ENCODE measurements at regions not wholly inside any gene's neighbourhood (a gene's known extent, or its start where the extent isn't known, plus 50 kb on each side); places are given as distances from the start of the nearest gene placed in this dataset.

DNA sequence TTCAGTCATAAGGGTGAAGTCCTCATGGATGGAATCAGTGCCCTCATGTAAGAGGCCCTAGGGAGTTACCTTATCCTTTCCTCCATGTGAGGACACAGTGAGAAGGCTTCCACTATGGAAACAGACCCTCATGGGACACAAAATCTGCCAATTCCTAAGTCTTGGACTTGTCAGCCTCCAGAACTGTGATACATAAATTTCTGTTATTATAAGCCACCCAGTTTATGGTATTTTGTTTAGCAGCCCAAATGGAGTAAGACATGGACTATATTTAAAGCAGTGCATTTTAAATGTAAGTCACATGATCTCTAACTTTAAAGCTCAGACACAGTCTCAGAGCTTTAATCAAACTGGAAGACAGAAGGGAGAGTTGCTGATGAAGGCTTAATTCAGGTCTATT, 619.8 kb upstream of the CHORDC1 start:
- Histone ChIP-seq H3K27me3 (ENCODE audit: control insufficient read depth, insufficient read depth, low read length) (no peaks in the 10 kb centered on the region), H3K4me2 (ENCODE audit: low read depth, low read length) (no peak overlapping the region), H2AK5ac (ENCODE audit: low read depth, low read length) (no peak overlapping the region), H3K4ac (ENCODE audit: low read depth, low read length) (no peak overlapping the region), H3K36me3 (ENCODE audit: control insufficient read depth, insufficient read depth, low read length) (no peaks in the 10 kb centered on the region), H3K4me1 (ENCODE audit: control insufficient read depth, insufficient read depth, low read length) (no peaks in the 10 kb centered on the region), H2BK15ac (ENCODE audit: low read depth, low read length) (no peak overlapping the region), H3K14ac (replicated peaks; ENCODE audit: low read depth, low read length) (no peak overlapping the region), H3K4me3 (ENCODE audit: insufficient read depth, low read depth, low read length) (no peak overlapping the region), H4K5ac (ENCODE audit: low read depth, low read length) (no peak overlapping the region), H3K56ac (ENCODE audit: extremely low read depth, insufficient read depth, low read length) (no peak overlapping the region), H4K91ac (ENCODE audit: insufficient read depth, low read depth, low read length) (no peak overlapping the region), H4K8ac (ENCODE audit: low read depth in 2 of 2, low read length in 2 of 2) (no peak overlapping the region), H3K9me3 (ENCODE audit: control insufficient read depth, insufficient read depth, low read length) (no peaks in the 10 kb centered on the region), H4K20me1 (ENCODE audit: insufficient read depth, low read length) (no peaks in the 10 kb centered on the region), H2BK120ac (ENCODE audit: low read depth, low read length) (no peak overlapping the region), H3K23ac (ENCODE audit: low read depth, low read length) (no peak overlapping the region), H3K18ac (ENCODE audit: low read depth, low read length) (no peak overlapping the region), H3K9me1 (ENCODE audit: insufficient read depth, low read length) (no peaks in the 10 kb centered on the region), H2BK20ac (ENCODE audit: low read depth, low read length) (no peak overlapping the region), H2AFZ (replicated peaks; ENCODE audit: low read length, poor library complexity) (no peak overlapping the region), H3K79me1 (ENCODE audit: low read depth in 1 of 2, low read length in 2 of 2) (no peaks in the 10 kb centered on the region), H3K9ac (ENCODE audit: low read depth, low read length) (no peak overlapping the region), H2AK9ac (replicated peaks; ENCODE audit: low read depth, low read length, poor library complexity) (no peak overlapping the region), H3K27ac (ENCODE audit: insufficient read depth, low read length) (no peak overlapping the region), H2BK5ac (ENCODE audit: low read depth, low read length, poor library complexity, severe bottlenecking) (no peak overlapping the region)
- TF ChIP-seq RAD21 (IDR thresholded peaks at IDR 0.05; ENCODE audit: low read length), result no peak
- no peak for TF ChIP-seq POLR2A (IDR thresholded peaks at IDR 0.05; ENCODE audit: low read depth, low read length)
- TF ChIP-seq CHD1 (IDR thresholded peaks at IDR 0.05; ENCODE audit: low read depth, low read length), result no peak
- TF ChIP-seq FOS (IDR thresholded peaks at IDR 0.05; ENCODE audit: low read depth, low read length), result no peak
- TF ChIP-seq RCOR1 (IDR thresholded peaks at IDR 0.05; ENCODE audit: insufficient replicate concordance, low read length), result no peak
- TF ChIP-seq, protein P1, sequence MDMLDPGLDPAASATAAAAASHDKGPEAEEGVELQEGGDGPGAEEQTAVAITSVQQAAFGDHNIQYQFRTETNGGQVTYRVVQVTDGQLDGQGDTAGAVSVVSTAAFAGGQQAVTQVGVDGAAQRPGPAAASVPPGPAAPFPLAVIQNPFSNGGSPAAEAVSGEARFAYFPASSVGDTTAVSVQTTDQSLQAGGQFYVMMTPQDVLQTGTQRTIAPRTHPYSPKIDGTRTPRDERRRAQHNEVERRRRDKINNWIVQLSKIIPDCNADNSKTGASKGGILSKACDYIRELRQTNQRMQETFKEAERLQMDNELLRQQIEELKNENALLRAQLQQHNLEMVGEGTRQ (IDR thresholded peaks at IDR 0.05; ENCODE audit: low read depth, low read length), result no peak
- no peak for TF ChIP-seq RFX5 (IDR thresholded peaks at IDR 0.05; ENCODE audit: low read depth, low read length)
- no peak for TF ChIP-seq MAZ (IDR thresholded peaks at IDR 0.05; ENCODE audit: borderline replicate concordance, low read depth, low read length)
- TF ChIP-seq, protein P2, sequence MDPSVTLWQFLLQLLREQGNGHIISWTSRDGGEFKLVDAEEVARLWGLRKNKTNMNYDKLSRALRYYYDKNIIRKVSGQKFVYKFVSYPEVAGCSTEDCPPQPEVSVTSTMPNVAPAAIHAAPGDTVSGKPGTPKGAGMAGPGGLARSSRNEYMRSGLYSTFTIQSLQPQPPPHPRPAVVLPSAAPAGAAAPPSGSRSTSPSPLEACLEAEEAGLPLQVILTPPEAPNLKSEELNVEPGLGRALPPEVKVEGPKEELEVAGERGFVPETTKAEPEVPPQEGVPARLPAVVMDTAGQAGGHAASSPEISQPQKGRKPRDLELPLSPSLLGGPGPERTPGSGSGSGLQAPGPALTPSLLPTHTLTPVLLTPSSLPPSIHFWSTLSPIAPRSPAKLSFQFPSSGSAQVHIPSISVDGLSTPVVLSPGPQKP (IDR thresholded peaks at IDR 0.05; ENCODE audit: borderline replicate concordance, low read depth, low read length), result no peak
- no peak for TF ChIP-seq MXI1 (IDR thresholded peaks at IDR 0.05; ENCODE audit: borderline replicate concordance, low read depth, low read length)
- TF ChIP-seq BHLHE40 (IDR thresholded peaks at IDR 0.05; ENCODE audit: low read depth, low read length), result no peak
- TF ChIP-seq, protein P3, sequence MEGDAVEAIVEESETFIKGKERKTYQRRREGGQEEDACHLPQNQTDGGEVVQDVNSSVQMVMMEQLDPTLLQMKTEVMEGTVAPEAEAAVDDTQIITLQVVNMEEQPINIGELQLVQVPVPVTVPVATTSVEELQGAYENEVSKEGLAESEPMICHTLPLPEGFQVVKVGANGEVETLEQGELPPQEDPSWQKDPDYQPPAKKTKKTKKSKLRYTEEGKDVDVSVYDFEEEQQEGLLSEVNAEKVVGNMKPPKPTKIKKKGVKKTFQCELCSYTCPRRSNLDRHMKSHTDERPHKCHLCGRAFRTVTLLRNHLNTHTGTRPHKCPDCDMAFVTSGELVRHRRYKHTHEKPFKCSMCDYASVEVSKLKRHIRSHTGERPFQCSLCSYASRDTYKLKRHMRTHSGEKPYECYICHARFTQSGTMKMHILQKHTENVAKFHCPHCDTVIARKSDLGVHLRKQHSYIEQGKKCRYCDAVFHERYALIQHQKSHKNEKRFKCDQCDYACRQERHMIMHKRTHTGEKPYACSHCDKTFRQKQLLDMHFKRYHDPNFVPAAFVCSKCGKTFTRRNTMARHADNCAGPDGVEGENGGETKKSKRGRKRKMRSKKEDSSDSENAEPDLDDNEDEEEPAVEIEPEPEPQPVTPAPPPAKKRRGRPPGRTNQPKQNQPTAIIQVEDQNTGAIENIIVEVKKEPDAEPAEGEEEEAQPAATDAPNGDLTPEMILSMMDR (conservative IDR thresholded peaks at IDR 0.05; ENCODE audit: low read depth, low read length), result no peak
- CTCF ChIA-PET, result no interaction called here
- POLR2A ChIA-PET (ENCODE audit: unreplicated experiment), result no interaction called here
- ATAC-seq (ENCODE audit: low read depth), result no peak
- intact Hi-C loops (cut with micrococcal nuclease), result no loop called here
- dilution Hi-C loops (cut with HindIII; ENCODE audit: low sequenced_read_pairs, unreplicated experiment), result no loop called here
- no peak for DNase-seq
- in situ Hi-C loops (cut with MboI; ENCODE audit: low sequenced_read_pairs), result no loop called here
- BruUV-seq (replicated peaks), result no TSS peak

Data from IMR-90 (cell line).